KMS-11 (cell line): ENCODE measurements at regions not wholly inside any gene's neighbourhood (a gene's known extent, or its start where the extent isn't known, plus 50 kb on each side); places are given as distances from the start of the nearest gene placed in this dataset.

Experiments used
- H2AFZ ChIP-seq: fragments of 200-600 bp; sonication (generic); 2 replicates; pipeline ENCODE4 v1.6.1; 2016; ENCODE audit warnings: antibody characterized with exemption, mixed run types, low read depth
- H3K27ac ChIP-seq: fragments of 200-600 bp; sonication (generic); 2 replicates; pipeline ENCODE4 v1.6.1; 2016; ENCODE audit warnings: mild to moderate bottlenecking, mixed run types
- H3K27me3 ChIP-seq: fragments of 200-600 bp; sonication (generic); 2 replicates; pipeline ENCODE4 v1.6.1; 2017; ENCODE audit warnings: mild to moderate bottlenecking, low read depth, mixed run types, moderate library complexity; ENCODE audit not compliant: insufficient read depth
- H3K36me3 ChIP-seq: fragments of 200-600 bp; sonication (generic); 2 replicates; pipeline ENCODE4 v1.6.1; 2017; ENCODE audit warnings: mild to moderate bottlenecking, mixed run types; ENCODE audit not compliant: insufficient read depth
- H3K4me1 ChIP-seq: fragments of 200-600 bp; sonication (generic); 2 replicates; pipeline ENCODE4 v1.6.1; 2016; ENCODE audit warnings: mild to moderate bottlenecking, low read depth, mixed run types; ENCODE audit not compliant: poor library complexity, severe bottlenecking
- H3K4me2 ChIP-seq: fragments of 200-600 bp; sonication (generic); 2 replicates; pipeline ENCODE4 v1.7.0; 2016; ENCODE audit warnings: mild to moderate bottlenecking, mixed run types
- H3K4me3 ChIP-seq: fragments of 200-600 bp; sonication (generic); IDR thresholded peaks from 2 replicates; pipeline ENCODE4 v1.6.1; 2017; ENCODE audit warnings: low read depth, low read length, mixed read lengths; ENCODE audit not compliant: insufficient read depth
- H3K79me2 ChIP-seq: fragments of 200-600 bp; sonication (generic); 2 replicates; pipeline ENCODE4 v1.6.1; 2016; ENCODE audit warnings: low read depth, mixed run types; ENCODE audit not compliant: insufficient read depth
- H3K9ac ChIP-seq: fragments of 200-600 bp; sonication (generic); 2 replicates; pipeline ENCODE4 v1.6.1; 2016; ENCODE audit warnings: mild to moderate bottlenecking, mixed run types
- H4K20me1 ChIP-seq: fragments of 200-600 bp; sonication (generic); 2 replicates; pipeline ENCODE4 v1.6.1; 2016; ENCODE audit warnings: mild to moderate bottlenecking, mixed run types; ENCODE audit not compliant: insufficient read depth
- TF ChIP-seq, protein P1 (sequence below): fragments of 200-600 bp; sonication (generic); conservative IDR thresholded peaks from 2 replicates; pipeline ENCODE4 v1.6.1; 2017; ENCODE audit warnings: low read depth, mild to moderate bottlenecking, antibody characterized with exemption, low read length, moderate library complexity, mixed read lengths

GRCh38 chr5:145587710-145588109 is 247.4 kb downstream of the PRELID2 start:
- no peak overlapping the region for H3K27ac ChIP-seq
- no peak overlapping the region for H3K9ac ChIP-seq
- no peak overlapping the region for H3K4me3 ChIP-seq
- H3K36me3 ChIP-seq, result no peaks in the 10 kb centered on the region
- H3K27me3 ChIP-seq, result no peaks in the 10 kb centered on the region
- TF ChIP-seq, protein P1, sequence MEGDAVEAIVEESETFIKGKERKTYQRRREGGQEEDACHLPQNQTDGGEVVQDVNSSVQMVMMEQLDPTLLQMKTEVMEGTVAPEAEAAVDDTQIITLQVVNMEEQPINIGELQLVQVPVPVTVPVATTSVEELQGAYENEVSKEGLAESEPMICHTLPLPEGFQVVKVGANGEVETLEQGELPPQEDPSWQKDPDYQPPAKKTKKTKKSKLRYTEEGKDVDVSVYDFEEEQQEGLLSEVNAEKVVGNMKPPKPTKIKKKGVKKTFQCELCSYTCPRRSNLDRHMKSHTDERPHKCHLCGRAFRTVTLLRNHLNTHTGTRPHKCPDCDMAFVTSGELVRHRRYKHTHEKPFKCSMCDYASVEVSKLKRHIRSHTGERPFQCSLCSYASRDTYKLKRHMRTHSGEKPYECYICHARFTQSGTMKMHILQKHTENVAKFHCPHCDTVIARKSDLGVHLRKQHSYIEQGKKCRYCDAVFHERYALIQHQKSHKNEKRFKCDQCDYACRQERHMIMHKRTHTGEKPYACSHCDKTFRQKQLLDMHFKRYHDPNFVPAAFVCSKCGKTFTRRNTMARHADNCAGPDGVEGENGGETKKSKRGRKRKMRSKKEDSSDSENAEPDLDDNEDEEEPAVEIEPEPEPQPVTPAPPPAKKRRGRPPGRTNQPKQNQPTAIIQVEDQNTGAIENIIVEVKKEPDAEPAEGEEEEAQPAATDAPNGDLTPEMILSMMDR, result no peak
- H2AFZ ChIP-seq, result no peak overlapping the region
- no peak overlapping the region for H3K4me2 ChIP-seq
- H4K20me1 ChIP-seq, result no peaks in the 10 kb centered on the region
- H3K4me1 ChIP-seq, result no peaks in the 10 kb centered on the region
- no peaks in the 10 kb centered on the region for H3K79me2 ChIP-seq

- TF ChIP-seq, protein P1, result no peak
- Histone ChIP-seq H2AFZ (no peak overlapping the region), H3K4me3 (no peak overlapping the region), H3K27ac (no peak overlapping the region), H4K20me1 (no peaks in the 10 kb centered on the region), H3K4me1 (no peaks in the 10 kb centered on the region), H3K36me3 (no peaks in the 10 kb centered on the region), H3K27me3 (no peaks in the 10 kb centered on the region), H3K79me2 (no peaks in the 10 kb centered on the region), H3K4me2 (no peak overlapping the region), H3K9ac (no peak overlapping the region)
Measured at GRCh38 chr5:145587308-145587672, 247.9 kb downstream of the PRELID2 start.

- H3K4me2 ChIP-seq, result no peak overlapping the region
- no peak overlapping the region for H3K9ac ChIP-seq
Measured at GRCh38 chr5:145586661-145587307, 248.4 kb downstream of the PRELID2 start.

DNA sequence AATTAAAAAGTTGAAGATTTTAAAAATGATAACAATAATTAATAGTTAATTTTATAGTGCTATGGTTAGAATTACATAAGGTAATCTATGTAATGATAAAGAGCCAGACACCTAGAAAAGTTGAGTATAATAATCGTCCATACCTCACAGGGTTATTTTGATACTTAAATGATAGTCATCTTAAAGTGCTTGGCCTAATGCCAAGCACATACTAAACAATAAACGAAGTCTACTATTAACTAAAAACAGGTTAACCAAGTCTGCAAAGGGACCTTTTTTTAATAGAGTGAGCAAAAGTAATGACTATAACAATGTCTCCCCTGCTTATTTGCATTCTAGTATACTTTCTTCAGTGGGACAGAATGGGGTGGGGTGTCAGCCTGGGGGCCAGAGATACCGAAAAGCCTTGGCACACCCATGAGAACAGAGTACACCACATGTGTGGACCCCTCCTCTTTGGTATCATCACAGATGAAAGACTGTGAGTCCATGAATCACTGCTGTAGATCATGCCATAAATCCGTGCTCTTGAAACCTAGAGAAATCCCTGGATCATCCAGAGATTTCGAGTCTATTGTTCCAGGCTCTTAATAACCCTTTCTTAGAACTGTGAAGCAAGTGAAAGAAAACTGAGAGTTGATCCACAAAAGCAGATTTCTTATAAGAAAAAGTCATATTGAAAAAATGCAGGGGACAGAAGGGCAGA is 249.5 kb downstream of the PRELID2 start:
- TF ChIP-seq, protein P1, result no peak
- H3K79me2 ChIP-seq, result no peaks in the 10 kb centered on the region
- no peak overlapping the region for H3K27ac ChIP-seq
- no peak overlapping the region for H3K4me2 ChIP-seq
- H3K36me3 ChIP-seq, result no peaks in the 10 kb centered on the region
- H3K4me3 ChIP-seq, result no peak overlapping the region
- H2AFZ ChIP-seq, result no peak overlapping the region
- H3K27me3 ChIP-seq, result no peaks in the 10 kb centered on the region
- H3K9ac ChIP-seq, result no peak overlapping the region
- no peaks in the 10 kb centered on the region for H4K20me1 ChIP-seq
- no peaks in the 10 kb centered on the region for H3K4me1 ChIP-seq

More at GRCh38 chr5:145586661-145587307, 248.4 kb downstream of the PRELID2 start:
- H3K4me3 ChIP-seq, result no peak overlapping the region
- H2AFZ ChIP-seq, result no peak overlapping the region
- TF ChIP-seq, protein P1, result no peak
- no peaks in the 10 kb centered on the region for H4K20me1 ChIP-seq
- H3K27ac ChIP-seq, result no peak overlapping the region
- no peaks in the 10 kb centered on the region for H3K4me1 ChIP-seq
- no peaks in the 10 kb centered on the region for H3K79me2 ChIP-seq
- H3K36me3 ChIP-seq, result no peaks in the 10 kb centered on the region
- H3K27me3 ChIP-seq, result no peaks in the 10 kb centered on the region
